ENCODE measurements at regions not wholly inside any gene's neighbourhood (a gene's known extent, or its start where the extent isn't known, plus 50 kb on each side); places are given as distances from the start of the nearest gene placed in this dataset.

- no peak for TF ChIP-seq EZH2 (IDR thresholded peaks at IDR 0.05; ENCODE audit: borderline replicate concordance)
- TF ChIP-seq, protein P1, sequence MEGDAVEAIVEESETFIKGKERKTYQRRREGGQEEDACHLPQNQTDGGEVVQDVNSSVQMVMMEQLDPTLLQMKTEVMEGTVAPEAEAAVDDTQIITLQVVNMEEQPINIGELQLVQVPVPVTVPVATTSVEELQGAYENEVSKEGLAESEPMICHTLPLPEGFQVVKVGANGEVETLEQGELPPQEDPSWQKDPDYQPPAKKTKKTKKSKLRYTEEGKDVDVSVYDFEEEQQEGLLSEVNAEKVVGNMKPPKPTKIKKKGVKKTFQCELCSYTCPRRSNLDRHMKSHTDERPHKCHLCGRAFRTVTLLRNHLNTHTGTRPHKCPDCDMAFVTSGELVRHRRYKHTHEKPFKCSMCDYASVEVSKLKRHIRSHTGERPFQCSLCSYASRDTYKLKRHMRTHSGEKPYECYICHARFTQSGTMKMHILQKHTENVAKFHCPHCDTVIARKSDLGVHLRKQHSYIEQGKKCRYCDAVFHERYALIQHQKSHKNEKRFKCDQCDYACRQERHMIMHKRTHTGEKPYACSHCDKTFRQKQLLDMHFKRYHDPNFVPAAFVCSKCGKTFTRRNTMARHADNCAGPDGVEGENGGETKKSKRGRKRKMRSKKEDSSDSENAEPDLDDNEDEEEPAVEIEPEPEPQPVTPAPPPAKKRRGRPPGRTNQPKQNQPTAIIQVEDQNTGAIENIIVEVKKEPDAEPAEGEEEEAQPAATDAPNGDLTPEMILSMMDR (IDR thresholded peaks at IDR 0.05; ENCODE audit: poor library complexity) = no peak
Observed at GRCh38 chr3:94912656-94913055, 849.8 kb downstream of the NSUN3 start.
